DOHH2 (cell line): ENCODE measurements at regions not wholly inside any gene's neighbourhood (a gene's known extent, or its start where the extent isn't known, plus 50 kb on each side); places are given as distances from the start of the nearest gene placed in this dataset.

Experiments used
- H3F3A ChIP-seq: fragments of 200-600 bp; sonication (generic), shearing (Covaris generic); 2 replicates; pipeline ENCODE4 v1.6.0; 2016; ENCODE audit warnings: antibody characterized with exemption, mild to moderate bottlenecking; ENCODE audit not compliant: control insufficient read depth, insufficient read depth
- H3K27ac ChIP-seq: fragments of 200-600 bp; sonication (generic); 2 replicates; pipeline ENCODE4 v1.5.1; 2014; ENCODE audit warnings: low read depth, mild to moderate bottlenecking, low read length, moderate library complexity
- H3K27me3 ChIP-seq: fragments of 200-600 bp; sonication (generic); 2 replicates; pipeline ENCODE4 v1.6.1; 2014; ENCODE audit warnings: mild to moderate bottlenecking, low read length, mixed read lengths; ENCODE audit not compliant: control insufficient read depth
- H3K36me3 ChIP-seq: fragments of 200-600 bp; sonication (generic); 2 replicates; pipeline ENCODE4 v1.6.1; 2014; ENCODE audit warnings: mild to moderate bottlenecking, low read length, moderate library complexity, mixed read lengths; ENCODE audit not compliant: control insufficient read depth
- H3K4me1 ChIP-seq: fragments of 200-600 bp; sonication (generic); 2 replicates; pipeline ENCODE4 v1.6.1; 2014; ENCODE audit warnings: mild to moderate bottlenecking, low read length, mixed read lengths; ENCODE audit not compliant: control insufficient read depth
- H3K4me2 ChIP-seq: fragments of 200-600 bp; sonication (generic); 2 replicates; pipeline ENCODE4 v1.6.0; 2014; ENCODE audit warnings: mild to moderate bottlenecking, low read length, moderate library complexity
- H3K4me3 ChIP-seq: fragments of 200-600 bp; sonication (generic); 2 replicates; pipeline ENCODE4 v1.5.1; 2014; ENCODE audit warnings: mild to moderate bottlenecking, low read length, mixed read lengths
- H3K79me2 ChIP-seq: fragments of 200-600 bp; sonication (generic); 2 replicates; pipeline ENCODE4 v1.6.1; 2014; ENCODE audit warnings: mild to moderate bottlenecking, low read length, mixed read lengths; ENCODE audit not compliant: control insufficient read depth
- H3K9me2 ChIP-seq: fragments of 200-600 bp; sonication (generic); replicated peaks from 2 replicates; pipeline ENCODE4 v1.6.1; 2014; ENCODE audit warnings: mild to moderate bottlenecking, low read length, mixed read lengths; ENCODE audit not compliant: control insufficient read depth
- H3K9me3 ChIP-seq: fragments of 200-600 bp; sonication (generic); 2 replicates; pipeline ENCODE4 v1.6.1; 2014; ENCODE audit warnings: antibody characterized with exemption, low read length, mixed read lengths; ENCODE audit not compliant: control insufficient read depth, insufficient read depth
- H4K20me1 ChIP-seq: fragments of 200-600 bp; sonication (generic); 2 replicates; pipeline ENCODE4 v1.6.0; 2014; ENCODE audit warnings: low read depth, mild to moderate bottlenecking, antibody characterized with exemption, low read length, moderate library complexity; ENCODE audit not compliant: control insufficient read depth, insufficient read depth
- CTCF ChIP-seq: fragments of 200-600 bp; sonication (generic); IDR thresholded peaks from one replicate; pipeline ENCODE4 v1.5.1; 2014; ENCODE audit warnings: antibody characterized with exemption, mild to moderate bottlenecking, low read depth, low read length; ENCODE audit not compliant: poor library complexity, severe bottlenecking
- EZH2phosphoT487 ChIP-seq: fragments of 200-600 bp; sonication (generic); IDR thresholded peaks from 2 replicates; pipeline ENCODE4 v1.6.1; 2017; ENCODE audit warnings: borderline replicate concordance, mild to moderate bottlenecking, antibody characterized with exemption, low read length, moderate library complexity, mixed read lengths

- Histone ChIP-seq H3K4me2 (no peak overlapping the region), H4K20me1 (peaks cover 3% of the 10 kb centered on the region; the same call in 1 of the 2 replicates), H3K79me2 (no peaks in the 10 kb centered on the region), H3K4me1 (no peaks in the 10 kb centered on the region), H3F3A (no peaks in the 10 kb centered on the region; the same call in 1 of the 2 replicates), H3K27me3 (peaks cover 6% of the 10 kb centered on the region; the same call in 1 of the 2 replicates), H3K9me2 (no peaks in the 10 kb centered on the region), H3K27ac (no peak overlapping the region), H3K9me3 (no peaks in the 10 kb centered on the region), H3K4me3 (no peak overlapping the region), H3K36me3 (no peaks in the 10 kb centered on the region)
- TF ChIP-seq CTCF, result no peak
- TF ChIP-seq EZH2phosphoT487, result no peak
These were observed 58.2 kb downstream of the RMI2 start for GRCh38 chr16:11403534-11403795.

GRCh38 chr16:11403920-11404319, 58.7 kb downstream of the RMI2 start:
- Histone ChIP-seq H3K79me2 (no peaks in the 10 kb centered on the region), H3K9me2 (no peaks in the 10 kb centered on the region), H3F3A (no peaks in the 10 kb centered on the region; the same call in 1 of the 2 replicates), H4K20me1 (peaks cover 3% of the 10 kb centered on the region; the same call in 1 of the 2 replicates), H3K9me3 (no peaks in the 10 kb centered on the region), H3K36me3 (no peaks in the 10 kb centered on the region), H3K4me1 (no peaks in the 10 kb centered on the region), H3K4me2 (no peak overlapping the region), H3K27me3 (peaks cover 6% of the 10 kb centered on the region; the same call in 1 of the 2 replicates), H3K4me3 (no peak overlapping the region), H3K27ac (no peak overlapping the region)
- no peak for TF ChIP-seq EZH2phosphoT487

GRCh38 chr16:11404603-11405002, 59.3 kb downstream of the RMI2 start:
- TF ChIP-seq CTCF (no peak), EZH2phosphoT487 (no peak)
- no peaks in the 10 kb centered on the region for H3K9me2 ChIP-seq
- no peaks in the 10 kb centered on the region for H3K36me3 ChIP-seq
- no peaks in the 10 kb centered on the region for H3K79me2 ChIP-seq
- H3K4me1 ChIP-seq, result no peaks in the 10 kb centered on the region
- H3K9me3 ChIP-seq, result no peaks in the 10 kb centered on the region
- no peak overlapping the region for H3K4me2 ChIP-seq
- peaks cover 3% of the 10 kb centered on the region; the same call in 1 of the 2 replicates for H4K20me1 ChIP-seq
- H3K4me3 ChIP-seq, result no peak overlapping the region
- H3K27ac ChIP-seq, result no peak overlapping the region
- peaks cover 6% of the 10 kb centered on the region; the same call in 1 of the 2 replicates for H3K27me3 ChIP-seq
- H3F3A ChIP-seq, result no peaks in the 10 kb centered on the region; the same call in 1 of the 2 replicates

- H3K4me2 ChIP-seq, result no peak overlapping the region
- no peaks in the 10 kb centered on the region for H3K36me3 ChIP-seq
- no peaks in the 10 kb centered on the region for H3K9me3 ChIP-seq
- no peaks in the 10 kb centered on the region for H3K4me1 ChIP-seq
- no peaks in the 10 kb centered on the region for H3K79me2 ChIP-seq
- no peaks in the 10 kb centered on the region; the same call in 1 of the 2 replicates for H3F3A ChIP-seq
- no peak overlapping the region for H3K27ac ChIP-seq
- peaks cover 6% of the 10 kb centered on the region; the same call in 1 of the 2 replicates for H3K27me3 ChIP-seq
- peak; percentile 81 for TF ChIP-seq CTCF
- TF ChIP-seq EZH2phosphoT487, result no peak
- no peak overlapping the region for H3K4me3 ChIP-seq
- no peaks in the 10 kb centered on the region for H3K9me2 ChIP-seq
- peaks cover 3% of the 10 kb centered on the region; the same call in 1 of the 2 replicates for H4K20me1 ChIP-seq
These were observed 60.3 kb downstream of the RMI2 start for GRCh38 chr16:11405331-11406176.
